Adrenal gland (tissue), 9 donors: ENCODE measurements at regions not wholly inside any gene's neighbourhood (a gene's known extent, or its start where the extent isn't known, plus 50 kb on each side); places are given as distances from the start of the nearest gene placed in this dataset.

Experiments used
- DNase-seq, 7 donors: peaks; one replicate each; pipeline ENCODE4 v3.0.0-alpha.2; 2019 to 2020
- H3K27ac ChIP-seq, 5 donors: fragments of 200-600 bp; sonication (generic) in 4 of 5; 1 replicate in 3 of 5; 2 replicates in 2 of 5; pipeline versions ENCODE4 v1.5.1 to v1.8.0; 2016 to 2020; ENCODE audit warnings: mild to moderate bottlenecking in 1 of 5
- H3K27me3 ChIP-seq: fragments of 200-600 bp; 2 replicates; pipeline ENCODE4 v1.8.0; 2021
- H3K36me3 ChIP-seq, 2 donors: fragments of 200-600 bp; replicated peaks in 1 of 2; 1 replicate in 1 of 2; 2 replicates in 1 of 2; pipeline versions ENCODE4 v1.5.1 to v1.8.0; 2018 to 2022
- H3K4me1 ChIP-seq, 2 donors: fragments of 200-600 bp; replicated peaks in 1 of 2; 1 replicate in 1 of 2; 2 replicates in 1 of 2; pipeline versions ENCODE4 v1.5.1 to v1.8.0; 2018 to 2021
- H3K4me3 ChIP-seq, 4 donors: fragments of 200-600 bp; sonication (generic) in 3 of 4; one replicate each; pipeline ENCODE4 v1.5.1; 2016 to 2018
- H3K9me3 ChIP-seq, 3 donors: fragments of 200-600 bp; sonication (generic) in 1 of 3; replicated peaks in 1 of 3; 1 replicate in 2 of 3; 2 replicates in 1 of 3; pipeline versions ENCODE4 v1.5.1 to v1.8.0; 2016 to 2021
- CTCF ChIP-seq, 6 experiments: fragments of 450-650 bp in 4 of 6; fragments of 200-600 bp in 2 of 6; sonication (generic) in 1 of 6; IDR thresholded peaks; 1 replicate in 5 of 6; 2 replicates in 1 of 6; pipeline versions ENCODE4 v1.5.1 to v1.8.0; 2016 to 2021; ENCODE audit warnings: antibody characterized with exemption in 6 of 6, mild to moderate bottlenecking in 2 of 6, moderate library complexity in 1 of 6
- POLR2A ChIP-seq, 2 donors: fragments of 450-650 bp; IDR thresholded peaks; one replicate each; pipeline ENCODE4 v1.6.1; 2017; ENCODE audit warnings: antibody characterized with exemption in 2 of 2, mild to moderate bottlenecking in 2 of 2, moderate library complexity in 1 of 2
- WGBS, 4 donors: extraction: QIAGEN DNeasy Blood & Tissue Kit in 2 of 4; methylation state at CpG; one replicate each; pipeline versions ENCODE4 v1.1.5 to v1.1.7; 2013 to 2017; 5-methylcytosine and 5-hydroxymethylcytosine counted together
- intact Hi-C, 2 donors: fragments of 100-400 bp; cut with DNase I; formaldehyde crosslinking; loops; one replicate each; pipeline versions ENCODE4 v1.14.1 to v1.15.0; 2022 to 2023
- donor health status: healthy with polysubstance abuse.
- donor health status: Bipolar disorder and iron deficiency.
- donor health status: DM: yes; HTN: yes; CAD: no.
- donor health status: DM: no; HTN: no; CAD: no.
- donor health status: DM: no; HTN: no; CAD: no.

GRCh38 chr5:153399595-153399994, 90.9 kb upstream of the GRIA1 start:
- Histone ChIP-seq H3K9me3 (no peaks in the 10 kb centered on the region), H3K27ac (no peak overlapping the region), H3K27me3 (no peaks in the 10 kb centered on the region), H3K4me1 (no peaks in the 10 kb centered on the region), H3K4me3 (no peak overlapping the region), H3K36me3 (no peaks in the 10 kb centered on the region)
- no peak for DNase-seq
- intact Hi-C loops: no loop called here
- no peak for TF ChIP-seq CTCF (IDR thresholded peaks at IDR 0.05)
- no peak for TF ChIP-seq POLR2A (IDR thresholded peaks at IDR 0.05)
- WGBS, 4 donors: 39 to 53% (median 45%) methylated on average over 2 of the region's 2 CpGs

- WGBS, 4 donors: 85 to 91% (median 88%) methylated on average over 2 of the region's 2 CpGs
- no peaks in the 10 kb centered on the region for H3K27me3 ChIP-seq
- H3K36me3 ChIP-seq: no peaks in the 10 kb centered on the region
- H3K4me3 ChIP-seq: no peak overlapping the region
- H3K27ac ChIP-seq: no peak overlapping the region
- intact Hi-C loops: no loop called here
- no peak for TF ChIP-seq CTCF (IDR thresholded peaks at IDR 0.05)
- no peak for TF ChIP-seq POLR2A (IDR thresholded peaks at IDR 0.05)
- no peak for DNase-seq
- H3K9me3 ChIP-seq: no peaks in the 10 kb centered on the region
- no peaks in the 10 kb centered on the region for H3K4me1 ChIP-seq
Observed at GRCh38 chr5:153400931-153401330, 89.5 kb upstream of the GRIA1 start.

- H3K4me3 ChIP-seq: no peak overlapping the region
- no peaks in the 10 kb centered on the region for H3K4me1 ChIP-seq
- no peaks in the 10 kb centered on the region for H3K27me3 ChIP-seq
- TF ChIP-seq POLR2A (IDR thresholded peaks at IDR 0.05) (no peak), CTCF (IDR thresholded peaks at IDR 0.05) (no peak)
- intact Hi-C loops: no loop called here
- no peaks in the 10 kb centered on the region for H3K36me3 ChIP-seq
- no peak for DNase-seq
- H3K9me3 ChIP-seq: no peaks in the 10 kb centered on the region
- H3K27ac ChIP-seq: no peak overlapping the region
Observed at GRCh38 chr5:153402550-153402949, 87.9 kb upstream of the GRIA1 start.

- no peaks in the 10 kb centered on the region for H3K36me3 ChIP-seq
- intact Hi-C loops: no loop called here
- no peak for TF ChIP-seq CTCF (IDR thresholded peaks at IDR 0.05)
- no peak for TF ChIP-seq POLR2A (IDR thresholded peaks at IDR 0.05)
Observed at GRCh38 chr5:153403470-153403869, 87.0 kb upstream of the GRIA1 start.

More at GRCh38 chr5:153403470-153403869, 87.0 kb upstream of the GRIA1 start:
- no peaks in the 10 kb centered on the region for H3K27me3 ChIP-seq
- H3K9me3 ChIP-seq: no peaks in the 10 kb centered on the region
- DNase-seq: no peak
- H3K4me1 ChIP-seq: no peaks in the 10 kb centered on the region
- no peak overlapping the region for H3K27ac ChIP-seq
- H3K4me3 ChIP-seq: no peak overlapping the region
